Type B pancreatic cell (in vitro differentiated cells): ENCODE measurements at regions not wholly inside any gene's neighbourhood (a gene's known extent, or its start where the extent isn't known, plus 50 kb on each side); places are given as distances from the start of the nearest gene placed in this dataset.
"Not testable (repeated sequence)": the region's sequence is repeated elsewhere in the genome, so short reads cannot be mapped to it uniquely, and the experiment has no call there.

ENCODE experiments used
- DNase-seq: peaks from one replicate; pipeline ENCODE4 v3.0.0; 2021; ENCODE audit warnings: mixed read lengths; ENCODE audit not compliant: unreplicated experiment; ENCODE audit errors: extremely low spot score
- H3K27ac Mint-ChIP-seq: 2 replicates; pipeline ENCODE4 v1.8.0; 2021; ENCODE audit warnings: mild to moderate bottlenecking, mixed read lengths
- H3K27me3 Mint-ChIP-seq: 2 replicates; pipeline ENCODE4 v1.8.0; 2021; ENCODE audit warnings: mixed read lengths
- H3K36me3 Mint-ChIP-seq: 2 replicates; pipeline ENCODE4 v1.8.0; 2021; ENCODE audit warnings: mixed read lengths
- H3K4me1 Mint-ChIP-seq: one replicate; pipeline ENCODE4 v1.8.0; 2021; ENCODE audit warnings: mixed read lengths; ENCODE audit not compliant: unreplicated experiment
- H3K4me3 Mint-ChIP-seq: 2 replicates; pipeline ENCODE4 v1.8.0; 2021; ENCODE audit warnings: mild to moderate bottlenecking, mixed read lengths
- H3K9me3 Mint-ChIP-seq: 2 replicates; pipeline ENCODE4 v1.8.0; 2021; ENCODE audit warnings: mixed read lengths
- CTCF ChIP-seq: fragments of 200-600 bp; sonication (generic); conservative IDR thresholded peaks from 2 replicates; pipeline ENCODE4 v1.5.0; 2021; ENCODE audit warnings: antibody characterized with exemption, mild to moderate bottlenecking

GRCh38 chr12:105492591-105493545 lies 162.4 kb downstream of the C12orf75 start:
- no peak for DNase-seq
- Mint-ChIP-seq H3K27ac (peak overlapping the region; percentile 14), H3K27me3 (no peaks in the 10 kb centered on the region), H3K9me3 (peaks cover 10% of the 10 kb centered on the region), H3K4me1 (peaks cover 15% of the 10 kb centered on the region), H3K36me3 (peaks cover 5% of the 10 kb centered on the region), H3K4me3 (peak overlapping the region; percentile 23)
- no peak for TF ChIP-seq CTCF

- no peaks in the 10 kb centered on the region for H3K4me1 Mint-ChIP-seq
- no peak overlapping the region for H3K4me3 Mint-ChIP-seq
Measured at GRCh38 chr12:105499205-105499604, 168.7 kb downstream of the C12orf75 start.

GRCh38 chr12:105500676-105501075 lies 170.2 kb downstream of the C12orf75 start:
- not testable (repeated sequence) for H3K4me1 Mint-ChIP-seq, H3K36me3 Mint-ChIP-seq, H3K27me3 Mint-ChIP-seq

More at GRCh38 chr12:105499205-105499604, 168.7 kb downstream of the C12orf75 start:
- DNase-seq: no peak
- no peak for TF ChIP-seq CTCF
- H3K9me3 Mint-ChIP-seq: peaks cover 10% of the 10 kb centered on the region
- H3K36me3 Mint-ChIP-seq: peaks cover 5% of the 10 kb centered on the region
- no peak overlapping the region for H3K27ac Mint-ChIP-seq
- peaks cover 3% of the 10 kb centered on the region for H3K27me3 Mint-ChIP-seq

GRCh38 chr12:105502426-105502930 lies 172.0 kb downstream of the C12orf75 start:
- no peak for DNase-seq
- no peaks in the 10 kb centered on the region for H3K36me3 Mint-ChIP-seq
- H3K27me3 Mint-ChIP-seq: peaks cover 5% of the 10 kb centered on the region
- TF ChIP-seq CTCF: no peak
- H3K4me1 Mint-ChIP-seq: peaks cover 5% of the 10 kb centered on the region
- no peak overlapping the region for H3K4me3 Mint-ChIP-seq
- no peak overlapping the region for H3K27ac Mint-ChIP-seq
- no peaks in the 10 kb centered on the region for H3K9me3 Mint-ChIP-seq

More at GRCh38 chr12:105500676-105501075, 170.2 kb downstream of the C12orf75 start:
- H3K27ac Mint-ChIP-seq, H3K4me3 Mint-ChIP-seq, H3K9me3 Mint-ChIP-seq, DNase-seq: not testable (repeated sequence)

- TF ChIP-seq CTCF: no peak
- H3K27me3 Mint-ChIP-seq: peaks cover 5% of the 10 kb centered on the region
- no peaks in the 10 kb centered on the region for H3K36me3 Mint-ChIP-seq
- H3K4me3 Mint-ChIP-seq: no peak overlapping the region
- no peaks in the 10 kb centered on the region for H3K9me3 Mint-ChIP-seq
- H3K4me1 Mint-ChIP-seq: peaks cover 11% of the 10 kb centered on the region
- no peak overlapping the region for H3K27ac Mint-ChIP-seq
- DNase-seq: no peak
Measured at GRCh38 chr12:105503619-105504018, 173.1 kb downstream of the C12orf75 start.

GRCh38 chr12:105504286-105504685 lies 173.8 kb downstream of the C12orf75 start:
- Mint-ChIP-seq H3K27ac (no peak overlapping the region), H3K27me3 (peaks cover 5% of the 10 kb centered on the region), H3K9me3 (no peaks in the 10 kb centered on the region), H3K4me3 (no peak overlapping the region), H3K36me3 (no peaks in the 10 kb centered on the region), H3K4me1 (peaks cover 11% of the 10 kb centered on the region)
- TF ChIP-seq CTCF: no peak
- no peak for DNase-seq
